Neural crest cell (in vitro differentiated cells): ENCODE measurements at regions not wholly inside any gene's neighbourhood (a gene's known extent, or its start where the extent isn't known, plus 50 kb on each side); places are given as distances from the start of the nearest gene placed in this dataset.

ENCODE experiments used
- DNase-seq: peaks from one replicate; pipeline ENCODE4 v3.0.0; 2021; ENCODE audit warnings: low read depth, mixed read lengths, low spot score
- H3K27ac Mint-ChIP-seq: one replicate; pipeline ENCODE4 v1.8.0; 2021; ENCODE audit warnings: mild to moderate bottlenecking, mixed read lengths; ENCODE audit not compliant: unreplicated experiment
- H3K27me3 Mint-ChIP-seq: 2 replicates; pipeline ENCODE4 v1.8.0; 2021; ENCODE audit warnings: low read depth, mild to moderate bottlenecking, mixed read lengths
- H3K36me3 Mint-ChIP-seq: 2 replicates; pipeline ENCODE4 v1.8.0; 2021; ENCODE audit warnings: low read depth, mild to moderate bottlenecking, mixed read lengths
- H3K4me1 Mint-ChIP-seq: 2 replicates; pipeline ENCODE4 v1.8.0; 2021; ENCODE audit warnings: mixed read lengths
- H3K4me3 Mint-ChIP-seq: one replicate; pipeline ENCODE4 v1.8.0; 2021; ENCODE audit warnings: mild to moderate bottlenecking, mixed read lengths
- H3K9me3 Mint-ChIP-seq: 2 replicates; pipeline ENCODE4 v1.8.0; 2021; ENCODE audit warnings: mixed read lengths
- TF ChIP-seq, protein P1 (sequence below): fragments of 200-600 bp; sonication (generic); conservative IDR thresholded peaks from 2 replicates; pipeline ENCODE4 v1.5.0; 2021; ENCODE audit warnings: antibody characterized with exemption, mild to moderate bottlenecking

- Mint-ChIP-seq H3K4me3 (no peak overlapping the region), H3K4me1 (peaks cover 5% of the 10 kb centered on the region), H3K27me3 (no peaks in the 10 kb centered on the region), H3K27ac (no peak overlapping the region), H3K9me3 (peaks cover 8% of the 10 kb centered on the region), H3K36me3 (no peaks in the 10 kb centered on the region)
- TF ChIP-seq, protein P1, sequence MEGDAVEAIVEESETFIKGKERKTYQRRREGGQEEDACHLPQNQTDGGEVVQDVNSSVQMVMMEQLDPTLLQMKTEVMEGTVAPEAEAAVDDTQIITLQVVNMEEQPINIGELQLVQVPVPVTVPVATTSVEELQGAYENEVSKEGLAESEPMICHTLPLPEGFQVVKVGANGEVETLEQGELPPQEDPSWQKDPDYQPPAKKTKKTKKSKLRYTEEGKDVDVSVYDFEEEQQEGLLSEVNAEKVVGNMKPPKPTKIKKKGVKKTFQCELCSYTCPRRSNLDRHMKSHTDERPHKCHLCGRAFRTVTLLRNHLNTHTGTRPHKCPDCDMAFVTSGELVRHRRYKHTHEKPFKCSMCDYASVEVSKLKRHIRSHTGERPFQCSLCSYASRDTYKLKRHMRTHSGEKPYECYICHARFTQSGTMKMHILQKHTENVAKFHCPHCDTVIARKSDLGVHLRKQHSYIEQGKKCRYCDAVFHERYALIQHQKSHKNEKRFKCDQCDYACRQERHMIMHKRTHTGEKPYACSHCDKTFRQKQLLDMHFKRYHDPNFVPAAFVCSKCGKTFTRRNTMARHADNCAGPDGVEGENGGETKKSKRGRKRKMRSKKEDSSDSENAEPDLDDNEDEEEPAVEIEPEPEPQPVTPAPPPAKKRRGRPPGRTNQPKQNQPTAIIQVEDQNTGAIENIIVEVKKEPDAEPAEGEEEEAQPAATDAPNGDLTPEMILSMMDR = no peak
- DNase-seq = no peak
Observed at GRCh38 chr2:181289698-181290097, 167.5 kb upstream of the ITGA4 start.

- Mint-ChIP-seq H3K36me3 (no peaks in the 10 kb centered on the region), H3K4me3 (no peak overlapping the region), H3K27ac (no peak overlapping the region), H3K4me1 (peaks cover 4% of the 10 kb centered on the region), H3K9me3 (peaks cover 6% of the 10 kb centered on the region), H3K27me3 (no peaks in the 10 kb centered on the region)
- DNase-seq = no peak
- TF ChIP-seq, protein P1 = no peak
Observed at GRCh38 chr2:181290182-181290581, 167.0 kb upstream of the ITGA4 start.

DNA sequence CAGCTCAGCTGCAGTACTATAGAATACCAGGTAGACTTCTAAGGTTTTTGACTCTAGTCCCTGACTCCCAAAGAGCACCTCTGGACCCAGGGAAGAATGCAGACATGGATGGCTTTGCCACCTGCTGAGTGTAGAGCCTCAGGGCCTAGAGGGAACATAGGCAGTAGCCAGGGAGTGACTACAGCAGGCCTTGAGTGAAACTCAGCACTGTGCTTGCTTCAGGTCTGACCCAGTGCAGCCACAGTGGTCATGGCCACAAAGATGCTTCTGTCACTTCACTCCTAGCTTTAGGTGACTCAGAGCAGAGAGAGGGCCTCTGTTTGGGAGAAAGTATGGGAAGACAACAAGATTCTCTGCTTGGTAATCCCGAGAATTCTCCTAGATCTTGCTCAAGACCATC, 162.2 kb upstream of the ITGA4 start:
- Mint-ChIP-seq H3K4me1 (no peaks in the 10 kb centered on the region), H3K36me3 (peaks cover 5% of the 10 kb centered on the region), H3K27me3 (no peaks in the 10 kb centered on the region), H3K4me3 (no peak overlapping the region), H3K27ac (no peak overlapping the region), H3K9me3 (peaks cover 12% of the 10 kb centered on the region)
- no peak for DNase-seq
- TF ChIP-seq, protein P1 = no peak

DNA sequence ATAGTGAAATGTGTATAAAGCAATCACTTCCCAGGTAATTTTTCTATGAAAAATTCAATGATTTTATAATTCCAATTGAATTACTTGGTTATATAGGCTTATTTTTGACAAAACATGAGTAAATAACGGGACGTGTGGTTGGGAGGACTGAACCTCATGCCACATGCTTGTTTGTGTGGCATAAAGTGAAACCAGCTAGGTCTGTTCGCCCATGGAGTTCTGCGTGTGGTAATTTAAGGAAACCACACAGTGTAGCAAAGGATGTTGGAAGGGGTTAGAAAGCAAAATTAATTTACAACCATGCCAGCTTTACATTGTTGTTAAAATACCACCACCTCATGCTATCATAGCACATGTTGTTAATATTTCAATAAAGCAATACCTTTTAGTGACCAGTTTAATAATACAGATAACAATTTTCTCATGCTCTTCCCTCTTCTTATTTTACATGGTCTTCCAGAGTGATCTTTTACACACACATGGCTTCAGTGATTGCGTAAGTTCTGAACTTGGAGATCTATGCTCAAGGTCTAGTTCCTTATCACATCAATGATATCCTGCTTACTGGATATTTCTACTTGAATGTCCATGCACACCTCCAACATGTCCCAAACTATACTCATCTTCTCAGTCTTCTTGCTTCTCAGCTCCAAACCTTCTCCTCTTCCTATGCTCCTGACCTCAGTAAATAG, 156.4 kb upstream of the ITGA4 start:
- TF ChIP-seq, protein P1 = no peak
- DNase-seq = no peak
- no peak overlapping the region for H3K27ac Mint-ChIP-seq
- H3K4me1 Mint-ChIP-seq = peaks cover 15% of the 10 kb centered on the region
- H3K27me3 Mint-ChIP-seq = no peaks in the 10 kb centered on the region
- peaks cover 12% of the 10 kb centered on the region for H3K9me3 Mint-ChIP-seq
- no peak overlapping the region for H3K4me3 Mint-ChIP-seq
- peaks cover 9% of the 10 kb centered on the region for H3K36me3 Mint-ChIP-seq

DNA sequence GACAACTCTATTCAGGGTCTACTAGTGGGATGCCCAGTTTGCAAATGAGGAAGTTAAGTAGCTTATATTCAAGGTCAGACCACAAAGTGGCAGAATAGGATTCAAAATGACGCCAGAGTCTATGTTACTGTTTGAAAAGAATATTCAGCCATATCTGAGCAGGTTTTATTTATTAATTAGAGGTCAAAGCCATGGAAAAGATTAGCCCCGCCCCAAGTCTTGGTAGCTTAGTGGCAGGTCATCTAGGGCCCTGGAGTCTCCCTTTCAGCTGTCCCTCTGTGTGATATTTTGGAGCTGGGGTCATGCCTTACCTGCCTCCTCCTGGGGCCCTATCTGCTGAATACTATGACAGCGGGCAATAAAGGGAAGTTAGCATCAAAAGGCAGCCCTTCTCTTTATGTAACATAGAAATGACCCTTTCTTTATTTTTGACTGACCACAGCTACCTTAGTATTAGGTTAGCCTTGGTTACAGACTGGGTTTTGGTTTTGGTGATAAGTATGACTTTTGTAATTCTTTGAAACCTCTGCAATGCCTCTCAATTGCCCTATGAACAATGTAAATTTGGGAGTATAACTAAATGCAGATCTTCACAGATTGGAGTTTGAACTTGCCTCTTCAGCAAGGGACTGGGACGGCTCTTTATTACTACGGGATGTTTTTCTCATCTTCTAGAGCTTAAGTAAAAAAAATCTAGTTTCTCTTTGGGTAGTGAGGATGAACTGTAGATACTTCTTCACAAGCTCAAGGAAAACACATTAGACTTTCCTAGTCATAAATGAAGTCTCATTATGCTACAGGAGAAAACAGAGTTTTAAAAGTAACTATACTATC, 153.0 kb upstream of the ITGA4 start:
- Mint-ChIP-seq H3K27me3 (no peaks in the 10 kb centered on the region), H3K27ac (no peak overlapping the region), H3K4me1 (peaks cover 32% of the 10 kb centered on the region), H3K36me3 (peaks cover 4% of the 10 kb centered on the region), H3K4me3 (no peak overlapping the region), H3K9me3 (no peaks in the 10 kb centered on the region)
- no peak for DNase-seq
- TF ChIP-seq, protein P1 = no peak
